ENCODE measurements at regions not wholly inside any gene's neighbourhood (a gene's known extent, or its start where the extent isn't known, plus 50 kb on each side); places are given as distances from the start of the nearest gene placed in this dataset.

DNA sequence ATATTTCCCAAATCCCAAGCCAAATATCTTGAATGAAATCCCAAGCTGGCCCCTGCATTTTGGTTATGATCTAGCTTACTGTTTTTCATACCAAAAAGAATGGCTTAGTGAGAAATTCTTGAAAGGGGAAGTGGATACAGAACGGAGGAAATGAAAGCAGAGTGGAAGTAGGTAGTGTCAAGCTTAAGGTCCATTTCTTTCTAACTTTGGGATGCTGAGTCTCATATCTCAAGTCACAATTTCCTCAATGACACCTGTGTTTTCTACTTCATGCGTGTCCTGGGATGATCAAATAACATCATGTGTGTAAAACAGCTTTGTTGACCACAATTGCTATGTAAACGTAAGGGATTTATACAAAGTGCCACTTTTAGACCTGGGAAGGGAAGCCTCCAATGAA is 238.8 kb upstream of the SLC35B3 start:
- TF ChIP-seq, protein P1, sequence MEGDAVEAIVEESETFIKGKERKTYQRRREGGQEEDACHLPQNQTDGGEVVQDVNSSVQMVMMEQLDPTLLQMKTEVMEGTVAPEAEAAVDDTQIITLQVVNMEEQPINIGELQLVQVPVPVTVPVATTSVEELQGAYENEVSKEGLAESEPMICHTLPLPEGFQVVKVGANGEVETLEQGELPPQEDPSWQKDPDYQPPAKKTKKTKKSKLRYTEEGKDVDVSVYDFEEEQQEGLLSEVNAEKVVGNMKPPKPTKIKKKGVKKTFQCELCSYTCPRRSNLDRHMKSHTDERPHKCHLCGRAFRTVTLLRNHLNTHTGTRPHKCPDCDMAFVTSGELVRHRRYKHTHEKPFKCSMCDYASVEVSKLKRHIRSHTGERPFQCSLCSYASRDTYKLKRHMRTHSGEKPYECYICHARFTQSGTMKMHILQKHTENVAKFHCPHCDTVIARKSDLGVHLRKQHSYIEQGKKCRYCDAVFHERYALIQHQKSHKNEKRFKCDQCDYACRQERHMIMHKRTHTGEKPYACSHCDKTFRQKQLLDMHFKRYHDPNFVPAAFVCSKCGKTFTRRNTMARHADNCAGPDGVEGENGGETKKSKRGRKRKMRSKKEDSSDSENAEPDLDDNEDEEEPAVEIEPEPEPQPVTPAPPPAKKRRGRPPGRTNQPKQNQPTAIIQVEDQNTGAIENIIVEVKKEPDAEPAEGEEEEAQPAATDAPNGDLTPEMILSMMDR (IDR thresholded peaks at IDR 0.05; ENCODE audit: extremely low read depth in 1 of 2, insufficient read depth in 1 of 2, low read depth in 1 of 2, low read length in 2 of 2), result no peak
- TF ChIP-seq POLR2A (IDR thresholded peaks at IDR 0.05; ENCODE audit: low read depth, low read length) (no peak), FOS (IDR thresholded peaks at IDR 0.05; ENCODE audit: borderline replicate concordance, insufficient read depth, low read length) (no peak), POLR2AphosphoS5 (IDR thresholded peaks at IDR 0.05; ENCODE audit: insufficient read depth, low read depth, low read length) (no peak), JUN (IDR thresholded peaks at IDR 0.05; ENCODE audit: borderline replicate concordance, insufficient read depth, insufficient read length, low read depth) (no peak)
